HEK293 (cell line): ENCODE measurements at regions not wholly inside any gene's neighbourhood (a gene's known extent, or its start where the extent isn't known, plus 50 kb on each side); places are given as distances from the start of the nearest gene placed in this dataset.

ENCODE experiments used
- KLF7 ChIP-seq: fragments of 450-650 bp; formaldehyde crosslinking; IDR thresholded peaks from 2 replicates; pipeline ENCODE4 v1.5.1; 2016; ENCODE audit warnings: missing biosample characterization, missing genetic modification characterization, borderline replicate concordance
- ZBTB1 ChIP-seq: fragments of 450-650 bp; formaldehyde crosslinking; IDR thresholded peaks from 2 replicates; pipeline ENCODE4 v1.5.1; 2016; ENCODE audit warnings: missing biosample characterization, missing genetic modification characterization
- ZBTB7A ChIP-seq: fragments of 450-650 bp; formaldehyde crosslinking; IDR thresholded peaks from 2 replicates; pipeline ENCODE4 v1.5.1; 2016; ENCODE audit warnings: low read depth, missing biosample characterization, missing genetic modification characterization
- ZNF140 ChIP-seq: fragments of 450-650 bp; formaldehyde crosslinking; IDR thresholded peaks from 2 replicates; pipeline ENCODE4 v1.5.1; 2016; ENCODE audit warnings: missing biosample characterization, missing genetic modification characterization
- ZNF157 ChIP-seq: fragments of 450-650 bp; formaldehyde crosslinking; IDR thresholded peaks from 2 replicates; pipeline ENCODE4 v1.5.1; 2016; ENCODE audit warnings: missing biosample characterization, missing genetic modification characterization
- ZNF335 ChIP-seq: fragments of 450-650 bp; formaldehyde crosslinking; conservative IDR thresholded peaks from 2 replicates; pipeline ENCODE4 v1.5.1; 2016; ENCODE audit warnings: missing biosample characterization, missing genetic modification characterization
- ZNF549 ChIP-seq: fragments of 450-650 bp; IDR thresholded peaks from 2 replicates; pipeline ENCODE4 v1.5.1; 2018; ENCODE audit warnings: missing biosample characterization, missing genetic modification characterization, mild to moderate bottlenecking, inconsistent platforms, moderate library complexity
- TF ChIP-seq, protein P1 (sequence below): fragments of 450-650 bp; formaldehyde crosslinking; IDR thresholded peaks from 2 replicates; pipeline ENCODE4 v1.5.1; 2016; ENCODE audit warnings: missing biosample characterization, missing genetic modification characterization
- TF ChIP-seq, protein P2 (sequence below): sonication (generic); formaldehyde crosslinking; IDR thresholded peaks from 2 replicates; pipeline ENCODE4 v1.8.1; 2022; ENCODE audit warnings: mild to moderate bottlenecking, moderate library complexity, missing genetic modification reagents

DNA sequence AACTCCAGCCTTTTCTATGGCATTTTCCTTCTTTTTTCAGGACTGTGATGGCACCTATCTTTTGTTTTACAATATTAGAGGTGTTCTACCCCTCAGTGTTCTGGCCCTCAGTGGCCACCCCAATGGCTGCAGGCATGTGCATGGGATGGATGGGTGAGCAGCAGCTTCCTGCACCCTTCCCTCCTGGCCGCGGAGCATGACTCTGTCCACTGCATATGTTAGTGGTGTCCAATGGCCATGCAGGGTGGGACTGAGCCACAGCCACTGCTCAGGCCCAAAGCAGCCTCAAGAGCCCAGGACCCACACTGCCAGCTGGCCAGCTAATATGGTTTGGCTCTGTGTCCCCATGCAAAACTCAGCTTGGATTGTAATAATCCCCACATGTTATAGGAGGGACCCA, 1032.3 kb upstream of the FBXO33 start:
- TF ChIP-seq, protein P1, sequence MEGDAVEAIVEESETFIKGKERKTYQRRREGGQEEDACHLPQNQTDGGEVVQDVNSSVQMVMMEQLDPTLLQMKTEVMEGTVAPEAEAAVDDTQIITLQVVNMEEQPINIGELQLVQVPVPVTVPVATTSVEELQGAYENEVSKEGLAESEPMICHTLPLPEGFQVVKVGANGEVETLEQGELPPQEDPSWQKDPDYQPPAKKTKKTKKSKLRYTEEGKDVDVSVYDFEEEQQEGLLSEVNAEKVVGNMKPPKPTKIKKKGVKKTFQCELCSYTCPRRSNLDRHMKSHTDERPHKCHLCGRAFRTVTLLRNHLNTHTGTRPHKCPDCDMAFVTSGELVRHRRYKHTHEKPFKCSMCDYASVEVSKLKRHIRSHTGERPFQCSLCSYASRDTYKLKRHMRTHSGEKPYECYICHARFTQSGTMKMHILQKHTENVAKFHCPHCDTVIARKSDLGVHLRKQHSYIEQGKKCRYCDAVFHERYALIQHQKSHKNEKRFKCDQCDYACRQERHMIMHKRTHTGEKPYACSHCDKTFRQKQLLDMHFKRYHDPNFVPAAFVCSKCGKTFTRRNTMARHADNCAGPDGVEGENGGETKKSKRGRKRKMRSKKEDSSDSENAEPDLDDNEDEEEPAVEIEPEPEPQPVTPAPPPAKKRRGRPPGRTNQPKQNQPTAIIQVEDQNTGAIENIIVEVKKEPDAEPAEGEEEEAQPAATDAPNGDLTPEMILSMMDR (tag by site-specific recombination): no peak
- TF ChIP-seq KLF7 (tag by site-specific recombination) (no peak), ZBTB1 (tag by site-specific recombination) (no peak), ZNF157 (tag by site-specific recombination) (no peak), ZBTB7A (tag by site-specific recombination) (no peak), ZNF549 (tag by site-specific recombination) (no peak), ZNF140 (tag by site-specific recombination) (no peak), ZNF335 (tag by site-specific recombination) (no peak)
- TF ChIP-seq, protein P2, sequence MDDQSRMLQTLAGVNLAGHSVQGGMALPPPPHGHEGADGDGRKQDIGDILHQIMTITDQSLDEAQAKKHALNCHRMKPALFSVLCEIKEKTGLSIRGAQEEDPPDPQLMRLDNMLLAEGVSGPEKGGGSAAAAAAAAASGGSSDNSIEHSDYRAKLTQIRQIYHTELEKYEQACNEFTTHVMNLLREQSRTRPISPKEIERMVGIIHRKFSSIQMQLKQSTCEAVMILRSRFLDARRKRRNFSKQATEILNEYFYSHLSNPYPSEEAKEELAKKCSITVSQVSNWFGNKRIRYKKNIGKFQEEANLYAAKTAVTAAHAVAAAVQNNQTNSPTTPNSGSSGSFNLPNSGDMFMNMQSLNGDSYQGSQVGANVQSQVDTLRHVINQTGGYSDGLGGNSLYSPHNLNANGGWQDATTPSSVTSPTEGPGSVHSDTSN (CRISPR knock-in tag): no peak
